Mesodermal cell (in vitro differentiated cells): ENCODE measurements at regions not wholly inside any gene's neighbourhood (a gene's known extent, or its start where the extent isn't known, plus 50 kb on each side); places are given as distances from the start of the nearest gene placed in this dataset.

Source experiments
- H3K27ac ChIP-seq: 2 replicates; pipeline ENCODE4 v1.7.0; 2013; ENCODE audit warnings: mild to moderate bottlenecking, low read depth, low read length, moderate library complexity; ENCODE audit not compliant: severe bottlenecking
- H3K36me3 ChIP-seq: 2 replicates; pipeline ENCODE4 v1.7.1; 2013; ENCODE audit warnings: mild to moderate bottlenecking, low read length, moderate library complexity; ENCODE audit not compliant: control insufficient read depth, insufficient read depth
- H3K4me1 ChIP-seq: one replicate; pipeline ENCODE4 v1.7.1; 2013; ENCODE audit warnings: mild to moderate bottlenecking, low read length; ENCODE audit not compliant: insufficient read depth, control insufficient read depth, poor library complexity, severe bottlenecking
- H3K4me3 ChIP-seq: 2 replicates; pipeline ENCODE4 v1.7.0; 2013; ENCODE audit warnings: low read length, control low read depth, mild to moderate bottlenecking; ENCODE audit not compliant: insufficient read depth, poor library complexity, severe bottlenecking; ENCODE audit errors: extremely low read depth
- H3K9me3 ChIP-seq: 2 replicates; pipeline ENCODE4 v1.7.1; 2013; ENCODE audit warnings: mild to moderate bottlenecking, low read length, moderate library complexity; ENCODE audit not compliant: control insufficient read depth
- WGBS, 2 experiments: methylation state at CpG; one replicate each; pipeline ENCODE4 v1.1.5; 2013; ENCODE audit warnings: missing lambda C conversion rate in 2 of 2; ENCODE audit not compliant: insufficient coverage in 2 of 2; 5-methylcytosine and 5-hydroxymethylcytosine counted together

DNA sequence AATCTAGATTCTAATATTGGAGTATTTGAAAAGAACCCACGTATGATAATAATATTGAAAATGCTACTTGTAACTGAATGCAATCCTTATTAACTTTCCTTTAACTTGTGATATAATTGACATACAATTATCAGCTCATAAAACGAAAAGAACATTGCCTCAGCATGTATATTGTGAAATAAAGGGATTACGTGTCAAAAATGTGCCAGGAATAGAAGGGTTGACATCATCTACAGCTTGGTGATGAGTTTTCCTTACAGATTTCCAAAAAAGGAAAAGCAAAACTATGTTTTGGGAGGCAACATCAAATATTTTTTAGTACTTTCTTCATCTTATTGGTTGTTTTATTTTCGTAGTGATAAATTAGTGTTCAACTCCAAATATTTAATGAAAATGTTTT lies 266.0 kb upstream of the PTGER4 start:
- Histone ChIP-seq H3K27ac (no peak overlapping the region), H3K4me3 (no peak overlapping the region), H3K36me3 (no peaks in the 10 kb centered on the region), H3K4me1 (peaks cover 17% of the 10 kb centered on the region), H3K9me3 (no peaks in the 10 kb centered on the region)
- no CpG with 5 or more reads among the region's 4 CpGs for WGBS, 2 experiments

DNA sequence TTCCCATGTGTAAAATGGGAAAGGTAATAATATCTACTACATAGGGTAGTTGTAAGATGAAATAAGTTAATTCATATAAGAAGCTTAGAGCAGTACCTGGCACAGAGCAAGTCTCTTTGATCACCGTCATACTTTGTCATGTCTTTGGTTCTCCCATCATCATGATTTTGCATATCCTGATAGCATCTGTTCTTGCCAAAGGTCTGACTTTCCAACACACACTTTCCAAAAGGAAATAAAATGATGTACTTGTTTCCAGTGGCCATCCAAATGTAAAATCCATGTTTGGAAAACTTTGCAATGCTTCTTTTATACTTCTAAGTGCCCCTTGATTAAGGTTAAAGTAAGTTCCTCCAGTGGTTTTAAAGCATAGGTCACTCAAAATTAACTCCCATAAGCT lies 266.9 kb upstream of the PTGER4 start:
- no peaks in the 10 kb centered on the region for H3K9me3 ChIP-seq
- 100% methylated on average over 1 of the region's 1 CpG; no CpG with 5 or more reads in 1 of the 2 experiments for WGBS, 2 experiments
- H3K4me3 ChIP-seq = no peak overlapping the region
- no peak overlapping the region for H3K27ac ChIP-seq
- no peaks in the 10 kb centered on the region for H3K36me3 ChIP-seq
- H3K4me1 ChIP-seq = peaks cover 17% of the 10 kb centered on the region

DNA sequence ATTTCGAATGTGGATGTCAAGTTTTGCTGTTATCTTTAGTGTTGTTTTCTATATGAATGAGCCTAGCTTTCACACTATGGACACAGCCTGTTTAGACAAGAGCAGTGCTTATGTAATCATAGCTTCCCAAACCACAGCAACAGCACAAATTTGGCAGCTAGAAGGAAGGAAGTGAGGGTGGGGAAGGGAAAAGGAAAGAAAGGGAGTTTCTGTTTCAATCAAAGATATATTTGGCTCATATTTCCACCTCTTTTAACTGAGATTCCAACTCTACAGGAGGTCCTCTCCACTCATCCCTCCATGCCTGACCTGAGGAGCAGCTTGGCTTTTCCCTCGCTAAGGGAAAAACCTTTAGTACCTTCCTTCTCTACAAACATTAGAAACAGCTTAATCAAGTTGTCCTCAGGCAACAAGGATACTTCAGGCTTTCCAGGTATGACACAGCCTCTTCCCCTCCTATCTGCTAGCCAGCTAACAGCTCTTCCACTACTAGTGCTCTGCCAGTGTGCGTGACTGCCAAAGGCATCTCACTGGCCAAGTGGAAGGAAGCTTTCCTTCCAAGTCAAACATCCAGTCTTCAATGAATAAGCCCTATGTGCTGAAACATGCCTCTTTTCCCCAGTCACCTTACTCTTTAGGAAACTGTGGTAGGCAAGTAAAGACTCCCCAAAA lies 268.6 kb upstream of the PTGER4 start:
- Histone ChIP-seq H3K4me1 (peaks cover 17% of the 10 kb centered on the region), H3K27ac (peak overlapping the region; percentile 54), H3K4me3 (no peak overlapping the region), H3K9me3 (no peaks in the 10 kb centered on the region), H3K36me3 (no peaks in the 10 kb centered on the region)
- 92 to 95% methylated on average over 1 to 2 of the region's 3 CpGs for WGBS, 2 experiments

DNA sequence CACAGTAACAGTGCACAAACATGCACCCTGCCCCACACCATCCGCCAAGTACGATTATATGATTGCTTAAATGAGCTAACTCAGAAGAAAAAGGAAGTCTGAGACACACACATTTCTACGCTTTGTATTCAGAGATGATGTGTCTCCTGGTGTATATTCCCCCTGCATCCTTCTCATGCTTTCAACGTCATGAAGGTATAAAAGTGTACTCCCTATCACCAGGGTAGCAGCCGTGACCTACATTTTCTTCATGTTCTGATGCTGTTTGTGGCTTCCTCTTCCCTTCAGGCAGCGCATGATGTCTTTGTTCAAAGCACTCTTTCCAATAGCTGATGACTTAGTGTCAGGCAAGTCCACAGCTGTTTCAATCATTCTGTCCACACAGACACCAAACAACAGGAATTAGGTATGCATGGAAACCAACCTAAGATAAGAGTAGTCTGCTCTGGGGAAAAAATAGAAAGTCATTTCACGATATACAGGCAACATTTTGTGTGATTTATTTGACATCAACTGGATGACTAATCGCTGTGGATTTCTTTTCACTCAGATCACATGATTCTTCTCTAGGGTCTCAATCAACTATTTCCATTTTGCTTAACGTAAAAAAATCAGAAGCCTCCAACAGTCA lies 269.4 kb upstream of the PTGER4 start:
- peak overlapping the region; percentile 62 for H3K27ac ChIP-seq
- no peaks in the 10 kb centered on the region for H3K9me3 ChIP-seq
- no peak overlapping the region for H3K4me3 ChIP-seq
- peaks cover 17% of the 10 kb centered on the region for H3K4me1 ChIP-seq
- H3K36me3 ChIP-seq = no peaks in the 10 kb centered on the region
- WGBS, 2 experiments = 89 to 94% methylated on average over 7 to 9 of the region's 9 CpGs

DNA sequence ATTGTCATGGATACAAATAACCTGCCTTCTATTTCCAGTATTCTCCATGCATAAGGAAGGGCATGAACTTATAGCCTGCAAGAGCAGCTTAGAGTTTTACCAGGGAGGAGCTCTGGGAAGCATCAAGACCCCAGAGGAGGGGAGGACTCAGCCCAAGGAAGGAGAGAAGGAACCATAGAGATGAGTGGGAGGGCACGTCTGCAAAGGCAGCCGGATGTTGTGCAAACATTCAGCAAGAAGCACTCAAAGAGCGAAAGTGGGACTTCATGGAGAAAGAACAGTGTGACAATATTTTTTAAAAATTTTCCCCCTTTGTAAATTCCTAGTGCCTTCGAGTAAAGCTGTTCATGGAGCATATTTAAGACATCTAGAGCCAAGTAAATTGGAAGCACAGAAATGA lies 270.1 kb upstream of the PTGER4 start:
- Histone ChIP-seq H3K4me1 (peaks cover 17% of the 10 kb centered on the region), H3K4me3 (no peak overlapping the region), H3K36me3 (no peaks in the 10 kb centered on the region), H3K27ac (no peak overlapping the region), H3K9me3 (no peaks in the 10 kb centered on the region)
- 80% methylated on average over 2 of the region's 4 CpGs; no CpG with 5 or more reads in 1 of the 2 experiments for WGBS, 2 experiments

DNA sequence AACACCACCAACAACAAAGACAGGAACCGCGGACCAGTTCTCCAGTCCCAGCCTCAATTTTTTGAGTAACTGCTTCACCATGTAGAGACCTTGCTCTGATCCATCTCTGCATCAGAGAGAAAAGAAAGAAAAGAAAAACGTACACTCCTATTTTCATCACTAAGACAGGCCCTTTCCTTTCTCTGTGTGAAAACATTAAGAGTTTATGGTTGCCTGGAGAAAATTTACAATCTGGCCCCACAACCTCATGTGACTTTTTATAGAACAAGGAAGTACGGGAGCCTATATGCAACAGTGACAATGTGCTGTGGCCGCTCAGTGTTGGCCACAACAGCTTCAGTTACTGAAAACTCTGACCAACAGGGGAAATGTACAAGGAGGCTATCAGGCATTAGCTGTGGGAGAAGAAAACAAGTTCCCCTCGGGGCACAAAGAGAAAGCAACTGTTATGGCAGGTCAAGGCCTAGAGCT lies 272.9 kb upstream of the PTGER4 start:
- Histone ChIP-seq H3K9me3 (no peaks in the 10 kb centered on the region), H3K27ac (no peak overlapping the region), H3K4me1 (peaks cover 18% of the 10 kb centered on the region), H3K36me3 (no peaks in the 10 kb centered on the region), H3K4me3 (no peak overlapping the region)
- 92 to 96% methylated on average over 2 to 5 of the region's 6 CpGs for WGBS, 2 experiments

DNA sequence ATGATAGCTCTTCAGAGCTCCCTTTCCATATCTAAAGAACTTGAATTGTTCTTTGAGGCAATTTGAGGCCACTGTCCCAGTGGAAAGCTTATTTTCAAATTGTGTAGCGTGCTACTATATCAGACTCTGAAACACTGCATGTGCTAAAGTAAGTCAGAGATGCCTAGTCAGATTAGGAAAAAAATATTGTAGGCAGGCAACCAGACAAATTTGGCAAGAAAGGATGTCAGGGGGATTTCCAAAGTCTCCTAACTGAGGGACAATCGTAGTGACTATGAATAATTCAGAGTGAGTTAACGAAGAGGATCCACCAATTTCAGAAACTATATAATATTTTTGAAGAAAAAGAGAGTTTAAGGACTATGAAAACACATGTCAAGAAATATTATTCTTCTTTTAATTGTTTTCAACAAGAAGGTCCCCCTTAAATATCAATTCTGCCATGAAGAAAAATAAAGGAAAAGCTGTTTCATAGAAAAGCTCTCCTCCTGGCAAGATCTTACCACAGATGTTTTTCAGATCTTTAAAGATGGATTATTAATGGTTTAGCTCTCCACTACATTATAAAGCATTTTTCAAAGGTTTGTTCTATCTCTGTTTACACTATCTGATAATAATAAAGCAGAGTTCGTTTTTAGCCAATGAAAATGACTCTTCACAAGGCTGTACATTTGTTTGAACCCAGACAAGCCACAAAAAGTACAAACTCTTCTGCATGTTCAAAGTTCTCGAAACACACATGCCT lies 273.5 kb upstream of the PTGER4 start:
- H3K9me3 ChIP-seq = no peaks in the 10 kb centered on the region
- no peak overlapping the region for H3K4me3 ChIP-seq
- 86 to 100% methylated on average over 1 of the region's 5 CpGs for WGBS, 2 experiments
- H3K4me1 ChIP-seq = peaks cover 20% of the 10 kb centered on the region
- no peaks in the 10 kb centered on the region for H3K36me3 ChIP-seq
- no peak overlapping the region for H3K27ac ChIP-seq

DNA sequence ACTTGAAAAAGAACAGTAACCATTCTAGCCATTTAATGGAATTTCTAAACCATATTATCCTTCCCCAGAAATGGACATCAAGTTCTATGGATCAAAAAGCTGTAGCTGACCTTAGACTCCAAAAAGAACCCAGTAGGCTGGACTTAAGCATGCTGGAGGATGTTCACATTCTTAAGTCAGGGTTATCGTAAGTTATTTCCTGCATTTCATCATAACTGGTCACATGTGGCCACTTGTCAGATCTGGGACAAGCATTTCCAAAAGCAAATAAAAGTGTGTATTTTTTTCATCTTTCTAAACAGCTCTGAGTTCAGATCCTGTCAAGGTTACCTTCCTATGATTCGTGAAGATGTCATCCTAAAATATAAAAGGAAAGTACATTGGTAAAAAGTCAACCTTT lies 274.5 kb upstream of the PTGER4 start:
- Histone ChIP-seq H3K4me3 (no peak overlapping the region), H3K36me3 (no peaks in the 10 kb centered on the region), H3K9me3 (no peaks in the 10 kb centered on the region), H3K27ac (no peak overlapping the region), H3K4me1 (peaks cover 15% of the 10 kb centered on the region)
- WGBS, 2 experiments = 100% methylated on average over 1 of the region's 2 CpGs; no CpG with 5 or more reads in 1 of the 2 experiments

DNA sequence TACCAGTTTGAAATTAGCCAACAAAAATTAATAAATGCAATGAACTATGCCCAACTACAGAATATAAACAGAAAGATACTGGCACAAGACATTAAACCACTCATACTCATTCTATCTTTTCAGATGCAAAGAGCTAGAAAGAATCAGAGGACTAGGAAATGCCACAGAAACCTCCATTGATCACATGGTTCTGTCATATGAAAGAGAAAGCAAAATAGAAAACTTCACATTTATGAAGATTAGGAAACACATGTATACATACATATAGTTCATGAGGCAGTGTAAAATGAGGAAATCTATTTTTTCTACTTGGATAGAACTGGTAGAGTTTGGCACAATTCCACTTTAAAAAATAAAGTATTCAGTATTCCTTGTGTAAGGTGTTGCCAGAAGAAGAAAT lies 275.1 kb upstream of the PTGER4 start:
- Histone ChIP-seq H3K4me3 (no peak overlapping the region), H3K4me1 (peaks cover 8% of the 10 kb centered on the region), H3K36me3 (no peaks in the 10 kb centered on the region), H3K9me3 (no peaks in the 10 kb centered on the region), H3K27ac (no peak overlapping the region)

DNA sequence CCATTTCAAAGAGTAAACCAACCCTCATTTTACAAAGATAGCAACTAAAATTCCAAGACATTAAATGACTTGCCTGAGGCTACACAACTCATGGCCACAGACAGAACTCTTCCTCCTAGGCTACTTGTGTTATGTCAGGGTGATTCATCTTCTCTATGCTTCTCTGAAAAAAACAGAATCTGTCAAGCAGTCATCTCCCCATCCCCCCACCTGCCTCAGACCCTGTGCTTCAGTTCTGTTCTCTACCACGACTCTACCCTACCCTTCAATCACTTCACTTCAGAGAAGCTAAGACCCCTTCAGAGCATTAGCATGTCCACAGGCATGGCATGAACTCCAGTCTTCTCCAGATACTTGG lies 277.7 kb upstream of the PTGER4 start:
- no peak overlapping the region for H3K27ac ChIP-seq
- peaks cover 5% of the 10 kb centered on the region for H3K4me1 ChIP-seq
- no peaks in the 10 kb centered on the region for H3K9me3 ChIP-seq
- no peaks in the 10 kb centered on the region for H3K36me3 ChIP-seq
- H3K4me3 ChIP-seq = no peak overlapping the region
- WGBS, 2 experiments = 25 to 42% methylated on average over 1 of the region's 1 CpG
